C4-2B (cell line): ENCODE measurements at regions not wholly inside any gene's neighbourhood (a gene's known extent, or its start where the extent isn't known, plus 50 kb on each side); places are given as distances from the start of the nearest gene placed in this dataset.

Experiments used
- CTCF ChIP-seq: fragments of 450-650 bp; conservative IDR thresholded peaks from 2 replicates; pipeline ENCODE4 v1.5.1; 2017; ENCODE audit warnings: mild to moderate bottlenecking
- ZFX ChIP-seq: fragments of 450-650 bp; IDR thresholded peaks from 2 replicates; pipeline ENCODE4 v1.6.1; 2017

- TF ChIP-seq CTCF: no peak
- TF ChIP-seq ZFX: no peak
These were observed 285.7 kb downstream of the BTBD3 start for GRCh38 chr20:12203399-12203798.
